ENCODE measurements at regions not wholly inside any gene's neighbourhood (a gene's known extent, or its start where the extent isn't known, plus 50 kb on each side); places are given as distances from the start of the nearest gene placed in this dataset.

DNA sequence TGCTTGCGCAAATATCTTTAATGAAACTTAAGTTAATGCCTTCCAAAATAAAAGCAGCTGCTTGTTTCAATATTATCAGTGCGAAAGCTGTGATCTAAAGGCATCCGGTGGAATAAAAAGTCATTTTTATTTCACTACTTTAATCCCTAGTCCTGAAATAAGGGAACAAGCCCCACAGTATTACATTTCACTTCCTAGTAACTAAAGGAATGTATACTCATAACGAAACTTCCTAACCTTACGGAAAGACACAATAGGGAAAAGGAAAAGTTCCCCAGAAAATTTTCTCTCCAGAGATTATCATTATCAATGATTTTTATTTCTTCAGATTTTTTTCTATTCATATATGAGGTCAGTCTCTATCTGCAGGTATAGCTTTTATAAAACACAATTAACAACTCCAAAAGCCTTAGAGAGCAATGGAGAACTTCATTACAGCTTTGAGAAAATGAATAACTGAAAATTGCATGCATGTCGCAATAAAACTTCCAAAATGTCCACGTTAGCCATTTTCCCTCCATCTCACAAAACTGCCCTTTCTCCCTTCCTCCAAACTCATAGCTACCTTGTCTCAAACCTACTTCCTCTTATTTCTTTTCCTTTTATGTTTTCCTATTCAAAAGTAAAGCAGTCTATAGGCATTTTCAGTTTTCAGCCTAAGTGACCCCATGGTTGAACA, 154.3 kb upstream of the MED13 start:
- Histone ChIP-seq H3K4me2 (no peak overlapping the region), H3K4me3 (no peak overlapping the region), H3F3A (replicated peaks; ENCODE audit: low read depth) (no peaks in the 10 kb centered on the region), H3K9me2 (ENCODE audit: insufficient read depth) (no peaks in the 10 kb centered on the region), H2AFZ (no peak overlapping the region), H3K27me3 (ENCODE audit: insufficient read depth) (no peaks in the 10 kb centered on the region), H3K36me3 (ENCODE audit: insufficient read depth) (no peaks in the 10 kb centered on the region), H4K20me1 (replicated peaks; ENCODE audit: insufficient read depth) (no peaks in the 10 kb centered on the region), H3K27ac (ENCODE audit: low read depth) (no peak overlapping the region), H3K4me1 (ENCODE audit: insufficient read depth) (no peaks in the 10 kb centered on the region), H3K79me2 (replicated peaks; ENCODE audit: insufficient read depth) (no peaks in the 10 kb centered on the region)
- Mint-ChIP-seq H3K4me1 (no peaks in the 10 kb centered on the region), H3K27me3 (ENCODE audit: insufficient read depth, low read depth, poor library complexity) (peaks cover 7% of the 10 kb centered on the region), H3K9me3 (peaks cover 5% of the 10 kb centered on the region; the same call in 1 of the 3 replicates), H3K27ac (no peak overlapping the region), H3K36me3 (ENCODE audit: low read depth) (no peaks in the 10 kb centered on the region), H3K4me3 (no peak overlapping the region)
- TF ChIP-seq, protein P1, sequence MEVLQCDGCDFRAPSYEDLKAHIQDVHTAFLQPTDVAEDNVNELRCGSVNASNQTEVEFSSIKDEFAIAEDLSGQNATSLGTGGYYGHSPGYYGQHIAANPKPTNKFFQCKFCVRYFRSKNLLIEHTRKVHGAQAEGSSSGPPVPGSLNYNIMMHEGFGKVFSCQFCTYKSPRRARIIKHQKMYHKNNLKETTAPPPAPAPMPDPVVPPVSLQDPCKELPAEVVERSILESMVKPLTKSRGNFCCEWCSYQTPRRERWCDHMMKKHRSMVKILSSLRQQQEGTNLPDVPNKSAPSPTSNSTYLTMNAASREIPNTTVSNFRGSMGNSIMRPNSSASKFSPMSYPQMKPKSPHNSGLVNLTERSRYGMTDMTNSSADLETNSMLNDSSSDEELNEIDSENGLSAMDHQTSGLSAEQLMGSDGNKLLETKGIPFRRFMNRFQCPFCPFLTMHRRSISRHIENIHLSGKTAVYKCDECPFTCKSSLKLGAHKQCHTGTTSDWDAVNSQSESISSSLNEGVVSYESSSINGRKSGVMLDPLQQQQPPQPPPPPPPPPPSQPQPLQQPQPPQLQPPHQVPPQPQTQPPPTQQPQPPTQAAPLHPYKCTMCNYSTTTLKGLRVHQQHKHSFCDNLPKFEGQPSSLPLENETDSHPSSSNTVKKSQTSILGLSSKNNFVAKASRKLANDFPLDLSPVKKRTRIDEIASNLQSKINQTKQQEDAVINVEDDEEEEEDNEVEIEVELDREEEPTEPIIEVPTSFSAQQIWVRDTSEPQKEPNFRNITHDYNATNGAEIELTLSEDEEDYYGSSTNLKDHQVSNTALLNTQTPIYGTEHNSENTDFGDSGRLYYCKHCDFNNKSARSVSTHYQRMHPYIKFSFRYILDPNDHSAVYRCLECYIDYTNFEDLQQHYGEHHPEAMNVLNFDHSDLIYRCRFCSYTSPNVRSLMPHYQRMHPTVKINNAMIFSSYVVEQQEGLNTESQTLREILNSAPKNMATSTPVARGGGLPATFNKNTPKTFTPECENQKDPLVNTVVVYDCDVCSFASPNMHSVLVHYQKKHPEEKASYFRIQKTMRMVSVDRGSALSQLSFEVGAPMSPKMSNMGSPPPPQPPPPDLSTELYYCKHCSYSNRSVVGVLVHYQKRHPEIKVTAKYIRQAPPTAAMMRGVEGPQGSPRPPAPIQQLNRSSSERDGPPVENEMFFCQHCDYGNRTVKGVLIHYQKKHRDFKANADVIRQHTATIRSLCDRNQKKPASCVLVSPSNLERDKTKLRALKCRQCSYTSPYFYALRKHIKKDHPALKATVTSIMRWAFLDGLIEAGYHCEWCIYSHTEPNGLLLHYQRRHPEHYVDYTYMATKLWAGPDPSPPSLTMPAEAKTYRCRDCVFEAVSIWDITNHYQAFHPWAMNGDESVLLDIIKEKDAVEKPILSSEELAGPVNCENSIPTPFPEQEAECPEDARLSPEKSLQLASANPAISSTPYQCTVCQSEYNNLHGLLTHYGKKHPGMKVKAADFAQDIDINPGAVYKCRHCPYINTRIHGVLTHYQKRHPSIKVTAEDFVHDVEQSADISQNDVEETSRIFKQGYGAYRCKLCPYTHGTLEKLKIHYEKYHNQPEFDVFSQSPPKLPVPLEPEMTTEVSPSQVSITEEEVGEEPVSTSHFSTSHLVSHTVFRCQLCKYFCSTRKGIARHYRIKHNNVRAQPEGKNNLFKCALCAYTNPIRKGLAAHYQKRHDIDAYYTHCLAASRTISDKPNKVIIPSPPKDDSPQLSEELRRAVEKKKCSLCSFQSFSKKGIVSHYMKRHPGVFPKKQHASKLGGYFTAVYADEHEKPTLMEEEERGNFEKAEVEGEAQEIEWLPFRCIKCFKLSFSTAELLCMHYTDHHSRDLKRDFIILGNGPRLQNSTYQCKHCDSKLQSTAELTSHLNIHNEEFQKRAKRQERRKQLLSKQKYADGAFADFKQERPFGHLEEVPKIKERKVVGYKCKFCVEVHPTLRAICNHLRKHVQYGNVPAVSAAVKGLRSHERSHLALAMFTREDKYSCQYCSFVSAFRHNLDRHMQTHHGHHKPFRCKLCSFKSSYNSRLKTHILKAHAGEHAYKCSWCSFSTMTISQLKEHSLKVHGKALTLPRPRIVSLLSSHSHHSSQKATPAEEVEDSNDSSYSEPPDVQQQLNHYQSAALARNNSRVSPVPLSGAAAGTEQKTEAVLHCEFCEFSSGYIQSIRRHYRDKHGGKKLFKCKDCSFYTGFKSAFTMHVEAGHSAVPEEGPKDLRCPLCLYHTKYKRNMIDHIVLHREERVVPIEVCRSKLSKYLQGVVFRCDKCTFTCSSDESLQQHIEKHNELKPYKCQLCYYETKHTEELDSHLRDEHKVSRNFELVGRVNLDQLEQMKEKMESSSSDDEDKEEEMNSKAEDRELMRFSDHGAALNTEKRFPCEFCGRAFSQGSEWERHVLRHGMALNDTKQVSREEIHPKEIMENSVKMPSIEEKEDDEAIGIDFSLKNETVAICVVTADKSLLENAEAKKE (CRISPR knock-in tag; IDR thresholded peaks at IDR 0.05), result no peak
- TF ChIP-seq POLR2AphosphoS5 (IDR thresholded peaks at IDR 0.05; ENCODE audit: low read depth), result no peak
- no peak for TF ChIP-seq JUNB (IDR thresholded peaks at IDR 0.05; ENCODE audit: unreplicated experiment)
- no peak for TF ChIP-seq EZH2phosphoT487 (IDR thresholded peaks at IDR 0.05; ENCODE audit: unreplicated experiment)
- TF ChIP-seq EZH2 (IDR thresholded peaks at IDR 0.05; ENCODE audit: low read depth, unreplicated experiment), result no peak
- TF ChIP-seq, protein P2, sequence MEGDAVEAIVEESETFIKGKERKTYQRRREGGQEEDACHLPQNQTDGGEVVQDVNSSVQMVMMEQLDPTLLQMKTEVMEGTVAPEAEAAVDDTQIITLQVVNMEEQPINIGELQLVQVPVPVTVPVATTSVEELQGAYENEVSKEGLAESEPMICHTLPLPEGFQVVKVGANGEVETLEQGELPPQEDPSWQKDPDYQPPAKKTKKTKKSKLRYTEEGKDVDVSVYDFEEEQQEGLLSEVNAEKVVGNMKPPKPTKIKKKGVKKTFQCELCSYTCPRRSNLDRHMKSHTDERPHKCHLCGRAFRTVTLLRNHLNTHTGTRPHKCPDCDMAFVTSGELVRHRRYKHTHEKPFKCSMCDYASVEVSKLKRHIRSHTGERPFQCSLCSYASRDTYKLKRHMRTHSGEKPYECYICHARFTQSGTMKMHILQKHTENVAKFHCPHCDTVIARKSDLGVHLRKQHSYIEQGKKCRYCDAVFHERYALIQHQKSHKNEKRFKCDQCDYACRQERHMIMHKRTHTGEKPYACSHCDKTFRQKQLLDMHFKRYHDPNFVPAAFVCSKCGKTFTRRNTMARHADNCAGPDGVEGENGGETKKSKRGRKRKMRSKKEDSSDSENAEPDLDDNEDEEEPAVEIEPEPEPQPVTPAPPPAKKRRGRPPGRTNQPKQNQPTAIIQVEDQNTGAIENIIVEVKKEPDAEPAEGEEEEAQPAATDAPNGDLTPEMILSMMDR (conservative IDR thresholded peaks at IDR 0.05; ENCODE audit: low read depth in 2 of 2), result no peak
- no peak for TF ChIP-seq CREB1 (CRISPR knock-in tag; IDR thresholded peaks at IDR 0.05; ENCODE audit: low read depth)
- TF ChIP-seq ZNF331 (CRISPR knock-in tag; IDR thresholded peaks at IDR 0.05; ENCODE audit: low read depth), result no peak
- TF ChIP-seq, protein P3, sequence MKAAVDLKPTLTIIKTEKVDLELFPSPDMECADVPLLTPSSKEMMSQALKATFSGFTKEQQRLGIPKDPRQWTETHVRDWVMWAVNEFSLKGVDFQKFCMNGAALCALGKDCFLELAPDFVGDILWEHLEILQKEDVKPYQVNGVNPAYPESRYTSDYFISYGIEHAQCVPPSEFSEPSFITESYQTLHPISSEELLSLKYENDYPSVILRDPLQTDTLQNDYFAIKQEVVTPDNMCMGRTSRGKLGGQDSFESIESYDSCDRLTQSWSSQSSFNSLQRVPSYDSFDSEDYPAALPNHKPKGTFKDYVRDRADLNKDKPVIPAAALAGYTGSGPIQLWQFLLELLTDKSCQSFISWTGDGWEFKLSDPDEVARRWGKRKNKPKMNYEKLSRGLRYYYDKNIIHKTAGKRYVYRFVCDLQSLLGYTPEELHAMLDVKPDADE (IDR thresholded peaks at IDR 0.05), result no peak
- TF ChIP-seq, protein P4, sequence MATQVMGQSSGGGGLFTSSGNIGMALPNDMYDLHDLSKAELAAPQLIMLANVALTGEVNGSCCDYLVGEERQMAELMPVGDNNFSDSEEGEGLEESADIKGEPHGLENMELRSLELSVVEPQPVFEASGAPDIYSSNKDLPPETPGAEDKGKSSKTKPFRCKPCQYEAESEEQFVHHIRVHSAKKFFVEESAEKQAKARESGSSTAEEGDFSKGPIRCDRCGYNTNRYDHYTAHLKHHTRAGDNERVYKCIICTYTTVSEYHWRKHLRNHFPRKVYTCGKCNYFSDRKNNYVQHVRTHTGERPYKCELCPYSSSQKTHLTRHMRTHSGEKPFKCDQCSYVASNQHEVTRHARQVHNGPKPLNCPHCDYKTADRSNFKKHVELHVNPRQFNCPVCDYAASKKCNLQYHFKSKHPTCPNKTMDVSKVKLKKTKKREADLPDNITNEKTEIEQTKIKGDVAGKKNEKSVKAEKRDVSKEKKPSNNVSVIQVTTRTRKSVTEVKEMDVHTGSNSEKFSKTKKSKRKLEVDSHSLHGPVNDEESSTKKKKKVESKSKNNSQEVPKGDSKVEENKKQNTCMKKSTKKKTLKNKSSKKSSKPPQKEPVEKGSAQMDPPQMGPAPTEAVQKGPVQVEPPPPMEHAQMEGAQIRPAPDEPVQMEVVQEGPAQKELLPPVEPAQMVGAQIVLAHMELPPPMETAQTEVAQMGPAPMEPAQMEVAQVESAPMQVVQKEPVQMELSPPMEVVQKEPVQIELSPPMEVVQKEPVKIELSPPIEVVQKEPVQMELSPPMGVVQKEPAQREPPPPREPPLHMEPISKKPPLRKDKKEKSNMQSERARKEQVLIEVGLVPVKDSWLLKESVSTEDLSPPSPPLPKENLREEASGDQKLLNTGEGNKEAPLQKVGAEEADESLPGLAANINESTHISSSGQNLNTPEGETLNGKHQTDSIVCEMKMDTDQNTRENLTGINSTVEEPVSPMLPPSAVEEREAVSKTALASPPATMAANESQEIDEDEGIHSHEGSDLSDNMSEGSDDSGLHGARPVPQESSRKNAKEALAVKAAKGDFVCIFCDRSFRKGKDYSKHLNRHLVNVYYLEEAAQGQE (IDR thresholded peaks at IDR 0.05; ENCODE audit: unreplicated experiment), result no peak
- no peak for TF ChIP-seq STAT1 (IDR thresholded peaks at IDR 0.05; ENCODE audit: unreplicated experiment)
- no peak for TF ChIP-seq NANOG (IDR thresholded peaks at IDR 0.05; ENCODE audit: borderline replicate concordance)
- no peak for TF ChIP-seq ZNF114 (CRISPR knock-in tag; IDR thresholded peaks at IDR 0.05)
- ATAC-seq (no peak), DNase-seq (ENCODE audit: low spot score) (no peak)
